Loucy (cell line): ENCODE measurements at regions not wholly inside any gene's neighbourhood (a gene's known extent, or its start where the extent isn't known, plus 50 kb on each side); places are given as distances from the start of the nearest gene placed in this dataset.

Experiments
- EZH2phosphoT487 ChIP-seq: fragments of 200-600 bp; IDR thresholded peaks from 2 replicates; pipeline ENCODE4 v1.6.1; 2018; ENCODE audit warnings: antibody characterized with exemption, mild to moderate bottlenecking, moderate library complexity, borderline replicate concordance
- TF ChIP-seq, protein P1 (sequence below): fragments of 200-600 bp; sonication (generic); conservative IDR thresholded peaks from 2 replicates; pipeline ENCODE4 v1.5.1; 2014; ENCODE audit warnings: mild to moderate bottlenecking, antibody characterized with exemption, low read length

DNA sequence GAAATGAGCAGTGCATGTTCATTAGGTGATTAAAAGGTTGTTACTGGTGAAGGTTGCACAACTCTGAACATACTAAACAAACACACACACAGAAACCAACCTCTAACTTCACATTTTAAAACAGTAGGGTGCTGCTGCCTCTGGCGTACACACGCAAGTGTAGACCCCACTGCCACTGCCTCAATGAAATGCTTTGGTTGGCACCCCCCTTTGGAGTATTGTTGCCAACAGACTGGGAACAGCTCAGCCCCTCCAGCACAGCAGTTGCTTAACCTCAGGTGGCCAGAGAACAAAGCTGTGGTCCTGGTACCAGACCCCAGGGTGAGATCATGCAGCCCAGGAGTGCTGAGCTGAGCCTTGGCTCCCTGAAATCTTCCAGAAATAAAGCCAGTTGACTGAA is 138.6 kb downstream of the TMEM18 start:
- TF ChIP-seq, protein P1, sequence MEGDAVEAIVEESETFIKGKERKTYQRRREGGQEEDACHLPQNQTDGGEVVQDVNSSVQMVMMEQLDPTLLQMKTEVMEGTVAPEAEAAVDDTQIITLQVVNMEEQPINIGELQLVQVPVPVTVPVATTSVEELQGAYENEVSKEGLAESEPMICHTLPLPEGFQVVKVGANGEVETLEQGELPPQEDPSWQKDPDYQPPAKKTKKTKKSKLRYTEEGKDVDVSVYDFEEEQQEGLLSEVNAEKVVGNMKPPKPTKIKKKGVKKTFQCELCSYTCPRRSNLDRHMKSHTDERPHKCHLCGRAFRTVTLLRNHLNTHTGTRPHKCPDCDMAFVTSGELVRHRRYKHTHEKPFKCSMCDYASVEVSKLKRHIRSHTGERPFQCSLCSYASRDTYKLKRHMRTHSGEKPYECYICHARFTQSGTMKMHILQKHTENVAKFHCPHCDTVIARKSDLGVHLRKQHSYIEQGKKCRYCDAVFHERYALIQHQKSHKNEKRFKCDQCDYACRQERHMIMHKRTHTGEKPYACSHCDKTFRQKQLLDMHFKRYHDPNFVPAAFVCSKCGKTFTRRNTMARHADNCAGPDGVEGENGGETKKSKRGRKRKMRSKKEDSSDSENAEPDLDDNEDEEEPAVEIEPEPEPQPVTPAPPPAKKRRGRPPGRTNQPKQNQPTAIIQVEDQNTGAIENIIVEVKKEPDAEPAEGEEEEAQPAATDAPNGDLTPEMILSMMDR, result no peak
- no peak for TF ChIP-seq EZH2phosphoT487
